Skeletal muscle satellite cell (primary cell): ENCODE measurements at regions not wholly inside any gene's neighbourhood (a gene's known extent, or its start where the extent isn't known, plus 50 kb on each side); places are given as distances from the start of the nearest gene placed in this dataset.

ENCODE experiments used
- H3K27me3 ChIP-seq: 2 replicates; pipeline ENCODE4 v1.7.0; 2013; ENCODE audit warnings: low read length; ENCODE audit not compliant: control insufficient read depth, insufficient read depth
- H3K36me3 ChIP-seq: 2 replicates; pipeline ENCODE4 v1.7.0; 2013; ENCODE audit warnings: mild to moderate bottlenecking, control low read depth, low read length; ENCODE audit not compliant: insufficient read depth
- H3K4me1 ChIP-seq: 2 replicates; pipeline ENCODE4 v1.7.0; 2013; ENCODE audit warnings: low read length; ENCODE audit not compliant: control insufficient read depth, insufficient read depth
- H3K4me2 ChIP-seq: 2 replicates; pipeline ENCODE4 v1.7.0; 2013; ENCODE audit warnings: mild to moderate bottlenecking, low read length
- H3K4me3 ChIP-seq: 2 replicates; pipeline ENCODE4 v1.7.0; 2013; ENCODE audit warnings: low read length
- H3K9ac ChIP-seq: 2 replicates; pipeline ENCODE4 v1.7.0; 2013; ENCODE audit warnings: mild to moderate bottlenecking, low read depth, low read length, moderate library complexity
- H3K9me3 ChIP-seq: replicated peaks from 2 replicates; pipeline ENCODE4 v1.7.0; 2013; ENCODE audit warnings: mild to moderate bottlenecking, control low read depth, low read length

- H3K4me2 ChIP-seq: no peak overlapping the region
- no peak overlapping the region for H3K4me3 ChIP-seq
- no peaks in the 10 kb centered on the region for H3K36me3 ChIP-seq
- no peak overlapping the region for H3K9ac ChIP-seq
- H3K9me3 ChIP-seq: no peaks in the 10 kb centered on the region
- H3K27me3 ChIP-seq: no peaks in the 10 kb centered on the region
- no peaks in the 10 kb centered on the region for H3K4me1 ChIP-seq
Observed at GRCh38 chr5:125834438-125835115, 588.6 kb upstream of the GRAMD2B start.

GRCh38 chr5:125835293-125836172 is 587.7 kb upstream of the GRAMD2B start:
- no peaks in the 10 kb centered on the region for H3K9me3 ChIP-seq
- no peaks in the 10 kb centered on the region for H3K4me1 ChIP-seq
- no peaks in the 10 kb centered on the region for H3K27me3 ChIP-seq
- no peak overlapping the region for H3K9ac ChIP-seq
- H3K4me2 ChIP-seq: no peak overlapping the region
- H3K4me3 ChIP-seq: no peak overlapping the region
- no peaks in the 10 kb centered on the region for H3K36me3 ChIP-seq

- Histone ChIP-seq H3K36me3 (no peaks in the 10 kb centered on the region), H3K4me3 (no peak overlapping the region), H3K9ac (no peak overlapping the region), H3K4me2 (no peak overlapping the region), H3K9me3 (no peaks in the 10 kb centered on the region), H3K4me1 (no peaks in the 10 kb centered on the region), H3K27me3 (no peaks in the 10 kb centered on the region)
Observed at GRCh38 chr5:125836256-125836655, 587.0 kb upstream of the GRAMD2B start.

- no peaks in the 10 kb centered on the region for H3K27me3 ChIP-seq
- H3K4me3 ChIP-seq: no peak overlapping the region
- H3K4me2 ChIP-seq: no peak overlapping the region
- no peaks in the 10 kb centered on the region for H3K4me1 ChIP-seq
- H3K36me3 ChIP-seq: no peaks in the 10 kb centered on the region
- H3K9me3 ChIP-seq: no peaks in the 10 kb centered on the region
- H3K9ac ChIP-seq: no peak overlapping the region
Observed at GRCh38 chr5:125837866-125838265, 585.3 kb upstream of the GRAMD2B start.

- Histone ChIP-seq H3K9me3 (no peaks in the 10 kb centered on the region), H3K36me3 (no peaks in the 10 kb centered on the region), H3K27me3 (no peaks in the 10 kb centered on the region), H3K4me1 (no peaks in the 10 kb centered on the region), H3K4me2 (no peak overlapping the region), H3K4me3 (no peak overlapping the region), H3K9ac (no peak overlapping the region)
Observed at GRCh38 chr5:125847561-125847960, 575.6 kb upstream of the GRAMD2B start.

GRCh38 chr5:125848751-125849150 is 574.5 kb upstream of the GRAMD2B start:
- Histone ChIP-seq H3K9me3 (no peaks in the 10 kb centered on the region), H3K27me3 (no peaks in the 10 kb centered on the region), H3K9ac (no peak overlapping the region), H3K36me3 (no peaks in the 10 kb centered on the region), H3K4me3 (no peak overlapping the region), H3K4me2 (no peak overlapping the region), H3K4me1 (no peaks in the 10 kb centered on the region)

GRCh38 chr5:125856949-125857348 is 566.3 kb upstream of the GRAMD2B start:
- Histone ChIP-seq H3K9me3 (no peaks in the 10 kb centered on the region), H3K27me3 (no peaks in the 10 kb centered on the region), H3K4me3 (no peak overlapping the region)

GRCh38 chr5:125863579-125863978 is 559.6 kb upstream of the GRAMD2B start:
- H3K4me1 ChIP-seq: peaks cover 8% of the 10 kb centered on the region
- H3K36me3 ChIP-seq: no peaks in the 10 kb centered on the region
- H3K27me3 ChIP-seq: no peaks in the 10 kb centered on the region
- H3K4me2 ChIP-seq: no peak overlapping the region
- H3K9ac ChIP-seq: no peak overlapping the region
- no peak overlapping the region for H3K4me3 ChIP-seq
- H3K9me3 ChIP-seq: no peaks in the 10 kb centered on the region

More at GRCh38 chr5:125856949-125857348, 566.3 kb upstream of the GRAMD2B start:
- Histone ChIP-seq H3K4me2 (no peak overlapping the region), H3K36me3 (no peaks in the 10 kb centered on the region), H3K9ac (no peak overlapping the region), H3K4me1 (no peaks in the 10 kb centered on the region)

GRCh38 chr5:125865166-125865815 is 557.9 kb upstream of the GRAMD2B start:
- no peak overlapping the region for H3K9ac ChIP-seq
- no peak overlapping the region for H3K4me3 ChIP-seq
- no peak overlapping the region for H3K4me2 ChIP-seq
- no peaks in the 10 kb centered on the region for H3K27me3 ChIP-seq
- no peaks in the 10 kb centered on the region for H3K9me3 ChIP-seq
- peaks cover 8% of the 10 kb centered on the region for H3K4me1 ChIP-seq
- no peaks in the 10 kb centered on the region for H3K36me3 ChIP-seq

- Histone ChIP-seq H3K9me3 (no peaks in the 10 kb centered on the region), H3K4me2 (no peak overlapping the region), H3K4me1 (peaks cover 8% of the 10 kb centered on the region), H3K27me3 (no peaks in the 10 kb centered on the region), H3K36me3 (no peaks in the 10 kb centered on the region), H3K4me3 (no peak overlapping the region), H3K9ac (no peak overlapping the region)
Observed at GRCh38 chr5:125868036-125868435, 555.2 kb upstream of the GRAMD2B start.

GRCh38 chr5:125870256-125870655 is 553.0 kb upstream of the GRAMD2B start:
- Histone ChIP-seq H3K4me2 (no peak overlapping the region), H3K9me3 (no peaks in the 10 kb centered on the region), H3K36me3 (no peaks in the 10 kb centered on the region), H3K27me3 (no peaks in the 10 kb centered on the region), H3K4me1 (peaks cover 8% of the 10 kb centered on the region), H3K9ac (no peak overlapping the region), H3K4me3 (no peak overlapping the region)
